Kidney (tissue), 13 donors: ENCODE measurements at regions not wholly inside any gene's neighbourhood (a gene's known extent, or its start where the extent isn't known, plus 50 kb on each side); places are given as distances from the start of the nearest gene placed in this dataset.

ENCODE experiments used
- DNase-seq, 5 donors: peaks; one replicate each; pipeline ENCODE4 v3.0.0-alpha.2; 2013 to 2020
- FAIRE-seq: peaks from 2 replicates; lab custom pipeline; 2012; peaks lifted over from hg19 to GRCh38; lab: Jason Lieb, UNC
- H3K27ac ChIP-seq, 2 donors: one replicate each; pipeline ENCODE4 v1.7.0; 2013; ENCODE audit warnings: low read depth in 2 of 2, low read length in 2 of 2, inconsistent platforms in 1 of 2
- H3K27me3 ChIP-seq: one replicate; pipeline ENCODE4 v1.7.1; 2013; ENCODE audit warnings: low read length, inconsistent platforms; ENCODE audit not compliant: control insufficient read depth, insufficient read depth
- H3K36me3 ChIP-seq, 3 donors: one replicate each; pipeline versions ENCODE4 v1.7.0 to v1.7.1; 2013; ENCODE audit warnings: low read length in 3 of 3, control low read depth in 1 of 3, inconsistent platforms in 1 of 3; ENCODE audit not compliant: insufficient read depth in 3 of 3, control insufficient read depth in 2 of 3
- H3K4me1 ChIP-seq, 3 donors: one replicate each; pipeline versions ENCODE4 v1.7.0 to v1.7.1; 2013; ENCODE audit warnings: low read length in 3 of 3, inconsistent platforms in 1 of 3, low read depth in 1 of 3; ENCODE audit not compliant: control insufficient read depth in 2 of 3, insufficient read depth in 2 of 3
- H3K4me3 ChIP-seq, 3 donors: one replicate each; pipeline versions ENCODE4 v1.7.0 to v1.8.1; 2013; ENCODE audit warnings: low read length in 3 of 3, control low read depth in 1 of 3, inconsistent platforms in 1 of 3
- H3K9ac ChIP-seq, 3 donors: one replicate each; pipeline versions ENCODE4 v1.7.0 to v1.7.1; 2013; ENCODE audit warnings: low read length in 3 of 3, control low read depth in 1 of 3, inconsistent platforms in 1 of 3
- H3K9me3 ChIP-seq, 3 donors: one replicate each; pipeline versions ENCODE4 v1.7.0 to v1.7.1; 2013; ENCODE audit warnings: low read length in 3 of 3, control low read depth in 1 of 3, inconsistent platforms in 1 of 3; ENCODE audit not compliant: control insufficient read depth in 2 of 3, insufficient read depth in 1 of 3
- CTCF ChIP-seq: IDR thresholded peaks from 3 replicates; pipeline ENCODE4 v1.5.1; 2012; ENCODE audit warnings: mild to moderate bottlenecking, moderate library complexity, borderline replicate concordance; ENCODE audit not compliant: insufficient read depth; ENCODE audit errors: extremely low read depth
- intact Hi-C: fragments of 100-400 bp; cut with DNase I; formaldehyde crosslinking; loops from one replicate; pipeline ENCODE4 v1.11.1; 2022
- donor health status: control.
- donor health status: control.
- donor health status: control.
- donor health status: control.
- donor health status: control.
- donor health status: DM: yes; HTN: yes; CAD: no.
- donor health status: Normal renal cell carcinoma (clear cell type).

GRCh38 chr16:72246423-72246822 is 74.5 kb upstream of the PMFBP1 start:
- no peaks in the 10 kb centered on the region for H3K27me3 ChIP-seq
- no peaks in the 10 kb centered on the region for H3K36me3 ChIP-seq
- intact Hi-C loops, result no loop called here
- no peak overlapping the region for H3K4me3 ChIP-seq
- H3K27ac ChIP-seq, result no peak overlapping the region
- no peaks in the 10 kb centered on the region for H3K9me3 ChIP-seq
- FAIRE-seq (no peak), DNase-seq (no peak)
- TF ChIP-seq CTCF, result no peak
- H3K4me1 ChIP-seq, result no peaks in the 10 kb centered on the region
- H3K9ac ChIP-seq, result no peak overlapping the region

- no peak for DNase-seq
- H3K4me3 ChIP-seq, result no peak overlapping the region
- intact Hi-C loops, result no loop called here
- no peak for TF ChIP-seq CTCF
- H3K4me1 ChIP-seq, result no peaks in the 10 kb centered on the region
- no peaks in the 10 kb centered on the region for H3K36me3 ChIP-seq
- no peaks in the 10 kb centered on the region for H3K9me3 ChIP-seq
- FAIRE-seq, result no peak
- H3K27ac ChIP-seq, result no peak overlapping the region
- no peaks in the 10 kb centered on the region for H3K27me3 ChIP-seq
- no peak overlapping the region for H3K9ac ChIP-seq
Measured at GRCh38 chr16:72244853-72245252, 72.9 kb upstream of the PMFBP1 start.

GRCh38 chr16:72243621-72244020 is 71.7 kb upstream of the PMFBP1 start:
- no peaks in the 10 kb centered on the region for H3K4me1 ChIP-seq
- H3K27me3 ChIP-seq, result no peaks in the 10 kb centered on the region
- no peak for TF ChIP-seq CTCF
- no peak for DNase-seq
- no peaks in the 10 kb centered on the region for H3K9me3 ChIP-seq
- no peak for FAIRE-seq
- no peaks in the 10 kb centered on the region for H3K36me3 ChIP-seq
- intact Hi-C loops, result no loop called here
- H3K9ac ChIP-seq, result no peak overlapping the region
- no peak overlapping the region for H3K4me3 ChIP-seq
- no peak overlapping the region for H3K27ac ChIP-seq

GRCh38 chr16:72242757-72243156 is 70.8 kb upstream of the PMFBP1 start:
- no peaks in the 10 kb centered on the region for H3K36me3 ChIP-seq
- no peak for TF ChIP-seq CTCF
- FAIRE-seq (no peak), DNase-seq (no peak)
- no peak overlapping the region for H3K4me3 ChIP-seq
- no peaks in the 10 kb centered on the region for H3K27me3 ChIP-seq
- H3K9me3 ChIP-seq, result no peaks in the 10 kb centered on the region
- no peak overlapping the region for H3K9ac ChIP-seq
- intact Hi-C loops, result no loop called here
- H3K4me1 ChIP-seq, result no peaks in the 10 kb centered on the region
- no peak overlapping the region for H3K27ac ChIP-seq
